CD14-positive monocyte (primary cell): ENCODE measurements at regions not wholly inside any gene's neighbourhood (a gene's known extent, or its start where the extent isn't known, plus 50 kb on each side); places are given as distances from the start of the nearest gene placed in this dataset.

Source experiments
- DNase-seq, 3 donors: peaks; one replicate each; pipeline ENCODE4 v3.0.0-alpha.2; 2011 to 2022
- H2AFZ ChIP-seq: 2 replicates; pipeline ENCODE4 v1.6.0; 2012; ENCODE audit warnings: mild to moderate bottlenecking, low read depth, low read length, inconsistent platforms; ENCODE audit not compliant: insufficient read depth, poor library complexity, severe bottlenecking
- H3K27ac ChIP-seq, 2 donors: 1 replicate in 1 of 2; 2 replicates in 1 of 2; pipeline ENCODE4 v1.5.1; 2012 to 2013; ENCODE audit warnings: low read length in 2 of 2, control low read depth in 1 of 2, inconsistent platforms in 1 of 2, low read depth in 1 of 2, mild to moderate bottlenecking in 1 of 2
- H3K27me3 ChIP-seq, 2 donors: one replicate each; pipeline versions ENCODE4 v1.6.0 to v1.6.1; 2011 to 2013; ENCODE audit warnings: low read length in 2 of 2; ENCODE audit not compliant: control insufficient read depth in 2 of 2, insufficient read depth in 2 of 2
- H3K36me3 ChIP-seq, 2 donors: replicated peaks in 1 of 2; 1 replicate in 1 of 2; 2 replicates in 1 of 2; pipeline versions ENCODE4 v1.5.1 to v1.6.1; 2012 to 2013; ENCODE audit warnings: low read length in 2 of 2, control low read depth in 1 of 2, inconsistent platforms in 1 of 2, mild to moderate bottlenecking in 1 of 2; ENCODE audit not compliant: insufficient read depth in 2 of 2, control insufficient read depth in 1 of 2
- H3K4me1 ChIP-seq, 2 donors: 1 replicate in 1 of 2; 2 replicates in 1 of 2; pipeline versions ENCODE4 v1.5.1 to v1.6.1; 2012 to 2013; ENCODE audit warnings: low read length in 2 of 2, control low read depth in 1 of 2, inconsistent platforms in 1 of 2, mild to moderate bottlenecking in 1 of 2, moderate library complexity in 1 of 2; ENCODE audit not compliant: insufficient read depth in 2 of 2, control insufficient read depth in 1 of 2
- H3K4me2 ChIP-seq: replicated peaks from 2 replicates; pipeline ENCODE3; 2012; ENCODE audit warnings: low read length, moderate library complexity, mild to moderate bottlenecking; ENCODE audit not compliant: poor library complexity, severe bottlenecking; ENCODE audit errors: extremely low read depth
- H3K4me3 ChIP-seq, 3 experiments: fragments of 200-600 bp in 1 of 3; sonication (generic) in 1 of 3; replicated peaks in 1 of 3; 1 replicate in 2 of 3; 2 replicates in 1 of 3; pipeline ENCODE4 v1.5.1; 2011 to 2013; ENCODE audit warnings: low read length in 3 of 3, mild to moderate bottlenecking in 3 of 3, control low read depth in 2 of 3, low read depth in 2 of 3, inconsistent platforms in 1 of 3, moderate library complexity in 1 of 3
- H3K79me2 ChIP-seq: 2 replicates; pipeline ENCODE4 v1.6.0; 2012; ENCODE audit warnings: mild to moderate bottlenecking, control low read depth, inconsistent platforms, low read length, moderate library complexity; ENCODE audit not compliant: insufficient read depth
- H3K9ac ChIP-seq: 2 replicates; pipeline ENCODE4 v1.6.0; 2017; ENCODE audit warnings: low read length, mild to moderate bottlenecking; ENCODE audit not compliant: insufficient read depth, poor library complexity, severe bottlenecking
- H3K9me3 ChIP-seq, 2 donors: replicated peaks in 1 of 2; 1 replicate in 1 of 2; 2 replicates in 1 of 2; pipeline versions ENCODE4 v1.5.1 to v1.6.1; 2012 to 2013; ENCODE audit warnings: low read length in 2 of 2, control low read depth in 1 of 2; ENCODE audit not compliant: control insufficient read depth in 1 of 2, insufficient read depth in 1 of 2
- H4K20me1 ChIP-seq: 2 replicates; pipeline ENCODE4 v1.6.0; 2012; ENCODE audit warnings: mild to moderate bottlenecking, low read length, control low read depth, moderate library complexity; ENCODE audit not compliant: insufficient read depth
- H3K27ac Mint-ChIP-seq, 7 donors: one replicate each; pipeline ENCODE4 v1.8.0; 2020; ENCODE audit warnings: mild to moderate bottlenecking in 7 of 7, mixed read lengths in 7 of 7, moderate library complexity in 6 of 7, inconsistent platforms in 2 of 7
- H3K27me3 Mint-ChIP-seq, 3 donors: one replicate each; pipeline ENCODE4 v1.8.0; 2021 to 2022; ENCODE audit warnings: low read depth in 3 of 3, mild to moderate bottlenecking in 3 of 3, mixed read lengths in 3 of 3, moderate library complexity in 3 of 3, inconsistent platforms in 1 of 3
- H3K36me3 Mint-ChIP-seq, 2 donors: one replicate each; pipeline ENCODE4 v1.8.0; 2020; ENCODE audit warnings: mixed read lengths in 2 of 2, inconsistent platforms in 1 of 2, mild to moderate bottlenecking in 1 of 2
- H3K4me1 Mint-ChIP-seq: one replicate; pipeline ENCODE4 v1.8.0; 2020; ENCODE audit warnings: mild to moderate bottlenecking, mixed read lengths
- H3K4me3 Mint-ChIP-seq, 2 donors: one replicate each; pipeline ENCODE4 v1.8.0; 2020; ENCODE audit warnings: mild to moderate bottlenecking in 2 of 2, mixed read lengths in 2 of 2, moderate library complexity in 1 of 2
- H3K9me3 Mint-ChIP-seq, 7 donors: one replicate each; pipeline ENCODE4 v1.8.0; 2020 to 2022; ENCODE audit warnings: mixed read lengths in 7 of 7, mild to moderate bottlenecking in 6 of 7, moderate library complexity in 6 of 7, inconsistent platforms in 2 of 7
- CTCF ChIP-seq: fragments of 200-600 bp; IDR thresholded peaks from one replicate; pipeline ENCODE4 v1.8.0; 2022; ENCODE audit warnings: antibody characterized with exemption, mild to moderate bottlenecking
- WGBS: methylation state at CpG from one replicate; pipeline ENCODE4 v1.1.5; 2013; ENCODE audit warnings: missing lambda C conversion rate; ENCODE audit not compliant: insufficient coverage; 5-methylcytosine and 5-hydroxymethylcytosine counted together
- intact Hi-C, 2 donors: fragments of 100-400 bp; cut with micrococcal nuclease; formaldehyde crosslinking; loops; one replicate each; pipeline versions ENCODE4 v1.15.0 to v1.15.1; 2023

GRCh38 chr7:7104971-7105370 lies 77.4 kb upstream of the C1GALT1 start:
- no peak overlapping the region for H3K27ac Mint-ChIP-seq
- no peak overlapping the region for H3K9ac ChIP-seq

GRCh38 chr7:7105800-7106582 lies 76.4 kb upstream of the C1GALT1 start:
- peaks cover 0 to 5% (median 2%) of the 10 kb centered on the region in 3 donors for H3K27me3 Mint-ChIP-seq
- intact Hi-C loops = loop anchor here in 1 of 2 donors (10.0 kb wide), 2 partner anchors 79 to 309 kb away; partner anchors contain the start of gene C1GALT1
- Histone ChIP-seq H3K9ac (no peak overlapping the region), H3K36me3 (no peaks in the 10 kb centered on the region), H4K20me1 (no peaks in the 10 kb centered on the region), H2AFZ (peak overlapping the region; percentile 38), H3K4me1 (peaks cover 0 to 9% of the 10 kb centered on the region in 2 donors), H3K79me2 (no peaks in the 10 kb centered on the region), H3K9me3 (peaks cover 0 to 6% of the 10 kb centered on the region in 2 donors), H3K4me3 (no peak overlapping the region), H3K4me2 (no peak overlapping the region), H3K27me3 (no peaks in the 10 kb centered on the region), H3K27ac (no peak overlapping the region)
- peaks cover 8% of the 10 kb centered on the region for H3K4me1 Mint-ChIP-seq
- WGBS = no CpG with 5 or more reads among the region's 4 CpGs
- no peak overlapping the region for H3K27ac Mint-ChIP-seq
- no peak for TF ChIP-seq CTCF
- H3K9me3 Mint-ChIP-seq = peaks cover 3 to 10% (median 8%) of the 10 kb centered on the region in 7 donors
- H3K4me3 Mint-ChIP-seq = no peak overlapping the region
- H3K36me3 Mint-ChIP-seq = no peaks in the 10 kb centered on the region
- DNase-seq = no peak

More at GRCh38 chr7:7104971-7105370, 77.4 kb upstream of the C1GALT1 start:
- H4K20me1 ChIP-seq = no peaks in the 10 kb centered on the region
- intact Hi-C loops = loop anchor here in 1 of 2 donors (5.0 to 10.0 kb wide), 3 partner anchors 80 to 437 kb away; partner anchors contain the start of gene C1GALT1
- Mint-ChIP-seq H3K4me1 (peaks cover 8% of the 10 kb centered on the region), H3K27me3 (peaks cover 0 to 4% (median 2%) of the 10 kb centered on the region in 3 donors), H3K4me3 (no peak overlapping the region), H3K36me3 (no peaks in the 10 kb centered on the region), H3K9me3 (peaks cover 3 to 10% (median 7%) of the 10 kb centered on the region in 7 donors)
- no peak overlapping the region for H3K4me3 ChIP-seq
- no peak for DNase-seq
- no peak for TF ChIP-seq CTCF
- peaks cover 0 to 6% of the 10 kb centered on the region in 2 donors for H3K9me3 ChIP-seq
- no peaks in the 10 kb centered on the region for H3K27me3 ChIP-seq
- H3K36me3 ChIP-seq = no peaks in the 10 kb centered on the region
- H3K79me2 ChIP-seq = no peaks in the 10 kb centered on the region
- no peak overlapping the region for H3K27ac ChIP-seq
- peak overlapping the region; percentile 38 for H2AFZ ChIP-seq
- H3K4me1 ChIP-seq = peaks cover 0 to 9% of the 10 kb centered on the region in 2 donors
- H3K4me2 ChIP-seq = no peak overlapping the region
- WGBS = 94% methylated on average over 4 of the region's 5 CpGs
